Activated CD8-positive, alpha-beta memory T cell treated with anti-CD3 and anti-CD28 coated beads, Interleukin-2, amount 50 U/mL, for 1 hour (primary cell): ENCODE measurements at regions not wholly inside any gene's neighbourhood (a gene's known extent, or its start where the extent isn't known, plus 50 kb on each side); places are given as distances from the start of the nearest gene placed in this dataset.

Source experiments
- DNase-seq: peaks from one replicate; pipeline ENCODE4 v3.0.0-alpha.2; 2020; ENCODE audit errors: extremely low read depth

DNA sequence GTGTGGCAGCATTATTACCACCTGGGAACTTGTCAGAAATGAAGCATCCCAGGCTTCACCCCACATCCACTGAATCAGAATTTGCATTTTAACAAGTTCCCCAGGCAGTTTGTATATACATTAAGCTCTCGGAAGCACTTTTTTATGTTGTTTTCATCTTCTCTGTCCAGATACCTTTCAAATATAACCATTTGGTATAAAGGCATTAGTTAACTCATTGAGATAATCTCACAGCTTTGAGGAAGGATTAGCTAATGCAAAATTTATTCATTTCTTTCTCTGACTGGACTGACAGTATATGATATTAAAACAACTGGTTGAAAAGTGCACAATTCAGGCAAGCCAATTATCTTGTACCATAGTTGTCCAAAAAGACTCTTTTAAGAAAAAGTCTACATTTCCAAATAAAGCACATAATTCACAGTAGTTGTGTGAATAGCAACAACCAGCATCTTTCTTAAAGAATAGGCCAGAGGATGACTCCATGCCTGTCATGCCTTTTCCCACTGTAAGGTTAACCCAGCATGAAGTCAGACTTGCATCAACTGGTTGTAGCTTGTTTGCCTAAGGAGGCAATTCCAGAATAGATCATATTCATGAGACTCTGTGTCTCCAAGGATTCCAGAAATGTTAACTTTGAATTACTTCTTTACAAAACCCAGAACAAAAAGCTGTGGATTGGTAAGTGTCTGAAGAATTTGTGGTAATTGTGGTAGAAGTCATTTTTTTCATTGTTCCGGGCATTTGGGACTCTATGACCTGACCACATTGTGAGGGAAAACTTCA, 254.3 kb upstream of the SESN3 start:
- DNase-seq: no peak

DNA sequence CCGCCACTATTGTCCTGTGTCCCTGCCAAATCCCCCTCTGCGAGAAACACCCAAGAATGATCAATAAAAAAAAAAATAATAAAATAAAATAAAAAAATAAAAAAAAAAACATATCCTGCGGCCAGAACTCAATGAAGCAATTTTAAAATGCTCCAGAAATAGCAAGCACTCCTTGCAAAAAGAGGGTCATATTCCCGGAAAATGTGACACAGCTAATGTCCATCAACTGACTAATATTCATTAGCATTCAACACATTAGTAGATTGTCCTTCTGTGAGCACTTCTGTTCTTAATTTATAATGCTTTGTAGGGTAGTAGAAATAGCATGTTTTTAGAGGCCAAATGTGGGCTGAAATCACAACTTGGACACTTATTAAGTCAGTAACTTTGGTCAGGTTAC, 252.3 kb upstream of the SESN3 start:
- no peak for DNase-seq

DNA sequence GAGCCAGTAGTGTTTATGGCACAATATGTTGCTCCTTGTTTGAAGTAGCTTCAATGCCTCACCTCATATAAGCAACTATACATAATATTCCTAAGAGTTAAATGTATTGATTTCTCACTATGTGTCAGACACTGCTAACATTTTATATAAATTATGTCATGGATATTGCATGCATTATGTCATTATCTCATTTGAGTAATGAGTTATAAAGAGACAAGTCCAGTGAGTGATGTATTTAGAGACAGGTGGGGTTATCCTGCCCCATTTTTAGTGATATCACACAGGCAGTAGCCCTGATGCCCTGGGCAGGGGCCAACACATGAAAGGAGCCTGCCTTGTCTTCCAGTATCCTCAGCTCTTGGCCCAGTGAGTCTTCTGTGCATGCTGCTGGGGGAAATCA, 247.0 kb upstream of the SESN3 start:
- no peak for DNase-seq

DNA sequence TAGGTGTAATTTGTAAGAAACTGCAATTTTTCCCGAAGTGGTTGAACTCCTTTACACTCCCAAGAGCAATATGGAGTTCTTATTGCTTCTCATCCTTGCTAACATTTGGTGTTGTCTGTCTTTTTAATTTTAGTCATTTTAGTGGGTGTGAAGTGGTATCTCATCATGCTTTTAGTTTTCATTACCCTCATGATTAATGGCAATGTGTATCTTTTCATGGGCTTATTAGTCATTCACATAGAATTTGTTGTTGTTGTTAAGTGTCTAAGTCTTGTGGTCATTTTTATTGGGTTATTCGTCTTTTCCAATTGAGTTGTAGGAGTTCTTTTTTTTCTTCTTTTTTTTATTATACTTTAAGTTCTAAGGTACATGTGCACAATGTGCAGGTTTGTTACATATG, 238.3 kb upstream of the SESN3 start:
- no peak for DNase-seq

DNA sequence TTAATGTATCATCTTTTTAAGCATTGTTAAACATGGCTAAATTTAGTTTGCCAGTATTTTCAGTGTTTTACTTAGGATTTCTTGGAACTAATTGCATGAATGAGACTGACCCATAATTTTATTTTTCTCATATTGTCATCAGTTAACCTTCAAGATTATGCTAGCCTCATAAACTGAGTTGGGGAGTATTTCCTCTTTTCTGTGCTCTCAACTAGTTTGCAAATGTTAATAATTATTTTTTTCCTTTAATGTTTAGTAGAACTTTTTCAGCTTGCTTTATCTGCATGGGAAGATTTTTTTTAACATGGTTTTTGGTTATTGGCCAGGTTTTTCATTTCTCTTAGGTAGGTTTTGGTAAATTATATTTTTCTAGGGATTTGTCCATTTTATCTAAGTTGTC, 235.4 kb upstream of the SESN3 start:
- no peak for DNase-seq

DNA sequence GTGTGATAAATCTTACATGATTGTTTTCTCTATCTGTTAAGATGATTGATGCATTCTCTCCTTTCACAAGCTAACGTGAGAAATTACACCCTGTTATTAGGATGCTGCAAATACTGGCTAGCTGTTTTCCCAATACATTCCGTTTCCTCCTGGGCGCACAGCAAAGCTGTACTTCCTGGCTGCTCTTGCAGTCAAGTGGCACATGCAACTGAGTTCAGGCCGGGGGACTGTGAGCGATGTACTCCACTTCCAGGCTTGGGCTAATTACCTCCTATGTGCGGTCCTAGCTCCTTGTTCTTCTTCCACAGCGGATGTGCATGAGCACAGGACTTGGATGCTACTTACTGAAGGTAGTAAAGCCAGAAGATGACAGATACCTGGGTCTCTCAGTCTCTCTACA, 234.9 kb upstream of the SESN3 start:
- DNase-seq: no peak

DNA sequence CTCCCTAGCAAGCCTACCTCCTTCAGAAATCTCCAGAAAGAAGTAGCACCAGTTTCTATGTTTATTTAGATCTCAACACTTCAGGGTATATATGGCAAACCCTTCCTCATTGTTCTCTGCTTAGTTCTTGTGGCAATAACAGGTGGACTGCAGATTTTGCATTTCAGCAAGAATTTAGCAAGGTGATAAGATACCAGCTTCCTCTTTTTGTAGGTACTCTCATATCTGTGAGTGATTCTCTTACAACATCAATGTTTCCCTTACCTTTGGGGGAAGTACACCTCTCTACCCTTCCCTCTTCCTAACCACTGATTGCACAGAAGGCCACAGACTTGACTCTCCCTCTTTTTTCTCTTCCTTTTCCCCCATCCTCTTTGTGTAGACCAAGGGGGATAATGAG, 230.9 kb upstream of the SESN3 start:
- DNase-seq: no peak

DNA sequence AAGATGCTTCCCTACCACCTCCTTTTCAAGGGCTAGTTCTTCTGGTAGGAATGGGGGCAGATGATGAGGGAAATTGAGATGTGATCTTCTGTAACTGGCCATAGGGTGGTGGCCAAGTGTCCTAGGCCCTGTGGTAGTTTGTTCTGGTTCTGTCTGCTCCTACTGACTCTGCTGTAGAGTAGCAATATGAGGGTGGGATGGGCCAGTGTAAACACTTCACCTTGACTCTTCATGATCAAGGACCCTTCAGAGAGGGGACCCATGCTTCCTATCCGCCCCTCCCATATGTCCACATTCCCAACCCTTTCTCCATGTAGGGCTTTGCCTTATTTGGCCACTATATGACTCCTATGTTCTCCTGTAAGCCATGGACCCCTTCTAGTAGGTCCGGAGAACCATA, 230.3 kb upstream of the SESN3 start:
- DNase-seq: no peak

DNA sequence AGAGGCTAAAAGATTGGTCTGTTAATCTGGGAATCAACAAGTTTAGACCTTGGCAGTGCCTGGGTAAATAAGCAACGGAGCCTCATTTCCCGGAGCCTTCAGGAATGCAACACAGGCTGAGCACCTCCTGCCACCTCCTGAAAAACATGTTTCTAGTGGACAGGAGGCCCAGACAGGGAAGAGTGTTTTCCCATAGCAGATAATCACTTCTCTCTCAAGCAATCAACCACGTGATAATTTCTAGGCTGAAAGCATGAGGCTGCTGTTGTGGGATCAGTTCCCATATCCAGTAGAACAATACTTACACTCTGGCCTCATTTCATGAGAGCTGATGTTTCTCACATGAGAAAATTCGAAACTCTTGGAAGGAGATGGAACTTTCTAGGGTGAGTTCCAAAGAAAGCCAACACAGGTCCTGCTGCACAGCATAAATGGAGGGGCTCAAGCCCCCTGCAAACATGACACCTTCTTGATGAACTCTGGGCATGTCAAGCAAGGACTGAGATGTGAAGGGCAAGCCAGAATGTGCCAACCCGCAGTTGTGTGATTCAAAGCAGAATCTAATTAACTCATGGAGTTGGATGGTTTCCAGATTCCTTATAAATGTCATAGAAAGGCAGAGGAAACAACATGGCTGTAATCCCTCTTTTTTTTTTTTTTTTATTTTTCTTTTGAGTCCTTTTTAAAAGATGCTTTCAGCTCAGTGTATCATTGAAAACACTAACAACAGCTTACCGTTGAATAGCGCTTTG, 228.5 kb upstream of the SESN3 start:
- no peak for DNase-seq

DNA sequence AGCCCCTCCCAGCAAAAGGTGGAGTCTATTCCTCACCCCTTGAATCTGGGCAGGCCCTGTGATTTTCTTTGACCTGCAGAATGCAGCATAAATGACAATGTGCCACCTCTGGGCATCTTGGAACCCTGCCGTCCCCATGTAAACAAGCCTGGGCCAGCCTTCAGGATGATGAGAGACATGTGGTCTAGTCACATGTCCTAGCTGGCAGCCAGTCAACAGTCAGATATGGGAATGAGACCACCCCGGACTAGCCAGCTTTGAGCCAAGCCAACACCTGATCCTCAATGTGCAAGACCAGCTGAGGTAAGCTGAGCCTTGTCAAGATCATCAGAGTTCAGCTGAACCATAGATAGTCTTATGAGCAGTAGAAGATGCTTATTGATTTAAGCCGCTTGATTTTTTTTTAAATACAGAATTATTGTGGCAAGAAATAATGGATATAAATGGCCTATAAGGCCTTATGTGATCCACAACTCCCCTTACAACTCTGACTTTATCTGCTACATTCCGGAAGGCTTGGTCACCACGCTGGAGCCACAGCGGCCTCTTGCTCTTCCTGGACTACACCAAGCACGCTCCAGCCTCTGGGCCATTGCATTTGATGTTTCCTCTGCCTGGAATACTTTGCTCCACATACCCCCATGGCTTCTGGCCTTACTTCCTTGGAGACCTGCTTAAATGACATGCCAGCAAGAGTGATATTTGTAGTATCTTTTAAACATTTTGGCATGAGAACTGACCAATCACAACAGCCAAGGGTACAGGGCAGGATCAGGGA, 225.9 kb upstream of the SESN3 start:
- no peak for DNase-seq

DNA sequence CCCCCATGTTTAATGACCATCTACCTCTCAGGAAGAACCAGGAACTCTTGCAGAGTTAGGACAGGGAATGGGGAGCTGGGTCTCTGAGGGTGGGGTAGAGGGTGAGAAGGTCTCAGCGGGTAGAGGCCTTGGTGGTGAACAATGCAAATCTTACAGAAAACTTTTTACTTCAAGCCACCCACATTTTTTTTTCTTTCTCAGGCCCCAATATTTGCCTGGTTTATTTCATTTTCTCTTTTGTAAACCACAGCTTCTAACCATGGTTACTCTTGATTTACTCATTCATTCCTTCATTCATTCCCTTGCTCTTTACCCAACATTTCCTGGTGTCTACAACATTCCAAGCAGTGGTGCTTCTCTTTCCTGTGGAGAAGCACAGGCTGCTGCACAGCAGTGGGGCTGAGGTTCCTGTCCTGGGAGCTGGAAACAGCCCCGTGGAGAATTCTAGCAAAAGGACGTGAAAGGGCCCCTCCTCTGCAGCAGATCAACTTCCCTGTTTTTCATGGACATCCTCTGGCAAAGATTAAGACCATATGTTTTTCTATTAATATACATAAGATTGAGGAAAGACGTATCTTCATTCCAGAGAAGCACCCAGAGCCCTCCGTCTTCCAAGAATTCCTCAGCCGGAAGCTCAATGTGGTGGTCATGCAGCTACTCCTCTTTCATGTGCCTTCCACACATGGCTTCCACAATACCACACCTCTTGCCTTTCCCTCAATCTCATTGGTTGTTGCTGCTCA, 224.4 kb upstream of the SESN3 start:
- DNase-seq: no peak

DNA sequence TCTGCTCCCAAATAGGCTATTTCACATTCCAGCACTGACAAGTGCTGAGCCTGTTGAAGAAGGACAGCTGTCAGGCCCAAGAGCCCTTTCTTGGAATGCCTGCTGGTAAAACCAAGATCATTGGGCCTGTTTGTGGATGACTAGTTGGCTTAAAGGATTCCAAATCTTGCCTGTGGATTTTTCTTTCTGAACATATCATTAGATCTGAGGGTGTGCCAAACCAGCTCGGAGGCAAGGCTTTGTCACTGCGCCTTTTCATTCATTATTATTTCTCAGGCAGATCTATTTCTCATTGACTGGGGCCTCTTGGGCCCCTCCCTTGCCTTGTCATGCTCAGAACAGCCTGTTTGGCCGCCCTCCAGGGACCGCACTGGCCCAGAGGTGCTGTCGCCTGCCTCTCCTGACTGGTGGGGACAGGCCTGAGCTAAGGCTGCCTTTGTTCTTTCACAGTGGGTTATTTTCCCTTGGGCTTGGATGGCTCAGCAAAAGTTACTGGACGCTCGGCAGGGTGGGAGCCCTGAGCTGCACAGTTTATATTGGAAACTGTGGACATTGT, 222.7 kb upstream of the SESN3 start:
- DNase-seq: no peak

DNA sequence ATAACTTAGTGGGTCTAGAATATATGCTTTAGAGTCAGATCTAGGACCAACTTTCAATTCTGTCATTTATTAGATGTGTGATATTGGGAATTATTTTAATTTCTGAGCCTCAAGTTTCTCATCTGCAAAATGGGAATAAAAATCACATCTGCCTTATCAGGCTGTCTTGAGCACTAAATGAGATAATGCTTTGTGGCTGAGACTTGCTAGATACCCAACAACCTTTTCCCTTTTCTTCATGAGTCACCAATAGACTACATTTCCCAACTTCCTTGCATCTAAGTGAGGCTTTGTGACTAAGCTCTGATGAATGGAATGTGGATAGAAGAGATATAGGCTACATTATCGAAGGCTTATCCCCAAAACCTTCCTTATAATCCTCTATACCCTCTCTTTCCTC, 220.7 kb upstream of the SESN3 start:
- DNase-seq: no peak

DNA sequence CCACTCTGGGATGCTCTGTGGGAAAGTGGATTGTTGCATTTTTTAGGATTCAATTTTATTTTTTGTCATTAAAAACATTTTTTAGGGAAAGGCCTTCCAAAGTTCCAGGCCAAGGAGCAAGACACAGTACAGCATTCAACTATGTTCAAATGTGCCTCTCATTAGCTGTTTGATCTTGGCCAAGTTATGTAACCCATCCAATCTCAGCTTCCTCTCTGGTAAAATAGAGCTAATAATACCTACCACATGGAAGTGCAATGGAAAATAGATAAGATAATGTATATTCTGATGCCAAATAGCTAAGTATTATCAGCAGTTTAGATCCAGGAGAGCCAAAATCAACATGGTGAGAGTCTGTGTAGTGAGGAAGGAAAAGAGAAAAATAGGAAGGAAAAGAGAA, 220.3 kb upstream of the SESN3 start:
- no peak for DNase-seq

DNA sequence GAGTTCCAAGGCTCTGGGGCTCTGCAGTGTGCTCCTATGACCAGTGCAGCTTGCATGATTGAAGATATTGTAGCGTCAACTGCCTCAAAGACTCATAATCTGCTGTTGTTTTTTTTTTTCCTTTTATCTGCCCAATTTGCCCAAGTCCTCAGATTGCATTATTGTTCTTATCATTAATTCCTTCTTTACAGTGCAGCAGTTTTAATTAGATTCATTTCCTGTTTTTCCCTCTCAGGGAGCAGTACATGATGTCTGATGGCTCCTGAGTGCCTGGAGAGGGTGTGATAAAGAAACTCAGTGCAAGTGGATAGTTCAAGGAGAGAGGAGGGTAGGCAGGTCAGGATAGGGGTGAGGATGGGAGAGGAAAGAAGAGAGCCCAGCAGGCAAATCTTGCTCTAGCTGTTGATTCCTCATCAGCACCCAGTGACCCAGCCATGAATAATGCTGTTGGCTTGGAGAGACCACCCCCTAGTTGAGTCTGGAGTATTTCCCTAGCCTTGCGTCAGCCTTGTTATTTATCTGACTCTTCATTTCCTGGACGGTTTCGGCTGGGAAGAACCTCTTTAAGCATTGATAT, 219.6 kb upstream of the SESN3 start:
- DNase-seq: no peak

DNA sequence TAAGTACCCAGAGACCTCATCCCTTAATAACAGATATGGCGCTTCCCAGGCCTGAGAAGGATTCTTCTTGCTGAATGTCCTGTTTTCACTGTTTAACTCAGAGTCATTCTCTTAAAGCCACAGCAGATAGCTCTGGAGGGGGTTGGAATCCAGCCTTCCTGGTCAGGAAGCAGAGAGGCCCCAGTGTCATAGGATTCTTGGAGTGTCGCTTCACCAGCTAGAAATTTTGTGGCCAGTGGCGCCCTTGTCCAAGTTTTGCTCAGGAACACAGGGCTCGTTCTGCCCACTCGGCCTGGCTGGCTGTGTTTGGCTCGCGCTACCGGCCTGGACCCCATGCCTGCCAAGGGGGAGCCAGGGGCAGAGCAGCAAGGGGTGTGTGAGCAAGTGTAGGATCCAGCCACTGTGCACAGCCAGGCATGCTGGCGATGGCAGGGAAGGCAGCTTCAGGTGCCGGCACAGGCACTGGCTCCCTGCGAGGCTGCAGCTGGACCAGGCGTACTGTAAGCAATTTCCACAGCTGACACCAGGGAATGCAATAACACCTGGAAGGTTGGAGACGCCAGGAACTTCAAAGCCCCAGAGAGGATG, 214.8 kb upstream of the SESN3 start:
- no peak for DNase-seq

DNA sequence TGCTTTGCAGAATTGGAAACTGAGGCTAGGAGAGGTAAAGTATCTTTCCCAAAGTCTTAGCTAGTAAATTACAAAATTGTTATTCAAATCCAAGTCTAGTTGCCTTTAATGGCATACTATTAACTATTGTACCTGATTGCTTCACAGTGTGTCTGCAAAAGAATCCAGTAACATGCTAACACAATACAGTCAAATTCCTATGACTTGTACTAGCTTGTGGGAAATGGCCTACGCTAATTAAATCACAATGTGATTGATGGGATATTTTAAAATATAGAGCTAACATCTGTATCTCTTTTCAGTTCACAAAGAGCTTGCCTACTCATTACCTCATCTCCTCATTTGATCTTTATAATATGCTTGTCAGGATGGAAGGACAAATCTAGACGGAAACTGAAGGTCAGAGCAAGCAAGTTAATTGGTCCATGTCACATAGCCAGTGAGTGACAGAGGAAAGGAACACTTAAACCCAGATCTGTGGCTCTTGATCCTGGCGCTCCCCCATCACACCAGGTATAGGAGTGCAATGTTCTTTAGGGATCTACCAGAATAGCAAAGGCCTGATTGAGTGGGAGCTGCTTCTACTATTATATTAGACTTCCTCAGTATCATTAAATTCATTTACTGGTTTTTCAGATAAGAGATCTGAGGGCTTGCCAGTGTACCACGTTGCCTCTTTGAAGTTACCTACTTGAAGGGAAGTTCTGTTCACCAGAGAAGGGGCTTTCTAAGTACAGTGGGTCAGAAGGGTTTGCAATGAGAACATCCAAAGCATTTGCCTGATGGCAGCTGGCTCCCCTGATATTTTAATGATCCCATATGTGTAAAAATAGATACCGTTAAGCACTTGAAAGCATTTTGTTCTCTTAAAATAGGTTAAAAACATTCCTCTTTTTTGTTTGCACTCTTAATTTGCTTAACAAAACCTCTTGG, 213.6 kb upstream of the SESN3 start:
- no peak for DNase-seq

DNA sequence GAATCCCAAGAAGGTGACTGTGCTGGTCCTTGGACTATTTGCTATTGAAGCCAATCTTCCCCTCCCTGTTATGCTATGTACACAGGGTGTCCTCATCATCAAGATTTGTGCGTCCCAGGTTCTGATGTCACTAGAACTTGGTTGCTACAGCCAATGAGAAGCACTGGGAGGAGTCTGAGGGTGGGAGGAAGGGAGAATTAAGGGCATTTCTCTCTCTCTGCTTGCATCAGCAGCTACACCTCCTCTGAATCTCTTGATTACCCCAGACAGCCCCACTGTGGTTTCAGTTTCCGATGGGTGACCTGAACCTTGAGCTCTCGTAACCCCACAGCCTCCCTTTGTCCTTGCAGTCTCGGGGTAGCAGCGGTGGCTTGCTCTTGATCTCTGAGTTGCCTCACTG, 212.4 kb upstream of the SESN3 start:
- DNase-seq: no peak

DNA sequence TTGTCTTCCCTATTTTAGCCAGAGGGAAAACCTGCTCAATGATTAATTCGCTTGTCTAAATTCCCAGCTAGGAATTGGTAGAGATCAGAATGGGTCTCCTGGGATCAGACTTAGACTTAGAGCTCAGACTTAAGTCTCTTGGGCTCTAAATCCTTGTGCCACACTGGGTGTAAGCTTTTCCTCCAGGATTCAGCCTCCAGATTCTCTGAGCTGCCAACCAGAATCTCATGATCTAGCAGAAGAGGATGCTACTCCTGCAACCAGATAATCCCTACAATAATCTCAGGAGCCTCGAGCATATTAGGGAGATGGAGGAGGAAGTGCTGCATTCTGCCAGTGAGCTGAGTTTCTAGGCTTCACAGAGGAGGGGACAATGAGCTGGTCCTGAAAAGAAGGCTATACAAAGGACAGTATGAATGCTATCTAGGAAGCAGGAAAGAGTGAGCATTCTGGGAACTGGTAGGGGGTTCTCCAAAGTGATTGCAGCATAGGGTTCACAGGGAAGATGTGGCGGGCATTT, 211.6 kb upstream of the SESN3 start:
- DNase-seq: no peak
